ENCODE measurements at regions not wholly inside any gene's neighbourhood (a gene's known extent, or its start where the extent isn't known, plus 50 kb on each side); places are given as distances from the start of the nearest gene placed in this dataset.

GRCh38 chr22:22779213-22779612 is 108.4 kb upstream of the IGLL5 start:
- no peak for TF ChIP-seq ZXDB (tag by site-specific recombination; IDR thresholded peaks at IDR 0.05)
- no peak for TF ChIP-seq ZNF768 (tag by site-specific recombination; IDR thresholded peaks at IDR 0.05)
- no peak for TF ChIP-seq ZNF184 (tag by site-specific recombination; IDR thresholded peaks at IDR 0.05)
- no peak for TF ChIP-seq KLF9 (tag by site-specific recombination; IDR thresholded peaks at IDR 0.05; ENCODE audit: low read depth)
- no peak for TF ChIP-seq ZNF174 (tag by site-specific recombination; IDR thresholded peaks at IDR 0.05)
- no peak for TF ChIP-seq KLF8 (tag by site-specific recombination; IDR thresholded peaks at IDR 0.05)
- no peak for TF ChIP-seq BCL6B (tag by site-specific recombination; IDR thresholded peaks at IDR 0.05)
- no peak for TF ChIP-seq ZNF292 (tag by site-specific recombination; IDR thresholded peaks at IDR 0.05; ENCODE audit: borderline replicate concordance, low read depth)
- no peak for TF ChIP-seq OSR2 (tag by site-specific recombination; IDR thresholded peaks at IDR 0.05)
- no peak for TF ChIP-seq YY1 (tag by site-specific recombination; IDR thresholded peaks at IDR 0.05)
- TF ChIP-seq ZNF366 (tag by site-specific recombination; conservative IDR thresholded peaks at IDR 0.05) = no peak
- H3K4me3 ChIP-seq (ENCODE audit: low read depth, low read length) = no peak overlapping the region
- POLR2A ChIA-PET = no interaction called here
- no peak overlapping the region for H3K27ac ChIP-seq (ENCODE audit: extremely low read depth, low read depth, low read length)
- no peaks in the 10 kb centered on the region for H3K36me3 ChIP-seq (ENCODE audit: control insufficient read depth in 2 of 2, insufficient read depth in 1 of 2, low read length in 2 of 2)
- no peaks in the 10 kb centered on the region for H3K4me1 ChIP-seq (ENCODE audit: control insufficient read depth, insufficient read depth, low read length)
- H3K9me3 ChIP-seq (ENCODE audit: control insufficient read depth, insufficient read depth, low read depth, low read length) = no peaks in the 10 kb centered on the region
- CTCF ChIA-PET = interaction anchor here (0.6 to 12.3 kb wide), 6 partner anchors 9 to 112 kb away, joined by 3 to 158 read pairs (median 10); no protein-coding TSS in a partner anchor

GRCh38 chr22:22783575-22783974 is 104.0 kb upstream of the IGLL5 start:
- H3K4me1 ChIP-seq (ENCODE audit: control insufficient read depth, insufficient read depth, low read length) = no peaks in the 10 kb centered on the region
- no peak overlapping the region for H3K4me3 ChIP-seq (ENCODE audit: low read depth, low read length)
- no peak overlapping the region for H3K27ac ChIP-seq (ENCODE audit: extremely low read depth, low read depth, low read length)
- POLR2A ChIA-PET = no interaction called here
- TF ChIP-seq ZFHX2 (tag by site-specific recombination; conservative IDR thresholded peaks at IDR 0.05) (no peak), ZNF350 (tag by site-specific recombination; IDR thresholded peaks at IDR 0.05) (no peak), ZNF416 (tag by site-specific recombination; IDR thresholded peaks at IDR 0.05) (no peak)
- CTCF ChIA-PET = interaction anchor here (0.6 to 12.3 kb wide), 8 partner anchors 16 to 363 kb away, joined by 3 to 158 read pairs (median 4); no protein-coding TSS in a partner anchor
- H3K9me3 ChIP-seq (ENCODE audit: control insufficient read depth, insufficient read depth, low read depth, low read length) = no peaks in the 10 kb centered on the region
- H3K36me3 ChIP-seq (ENCODE audit: control insufficient read depth in 2 of 2, insufficient read depth in 1 of 2, low read length in 2 of 2) = no peaks in the 10 kb centered on the region

- no peak overlapping the region for H3K27ac ChIP-seq (ENCODE audit: extremely low read depth, low read depth, low read length)
- H3K4me1 ChIP-seq (ENCODE audit: control insufficient read depth, insufficient read depth, low read length) = no peaks in the 10 kb centered on the region
- POLR2A ChIA-PET = no interaction called here
- H3K9me3 ChIP-seq (ENCODE audit: control insufficient read depth, insufficient read depth, low read depth, low read length) = no peaks in the 10 kb centered on the region
- H3K4me3 ChIP-seq (ENCODE audit: low read depth, low read length) = no peak overlapping the region
- CTCF ChIA-PET = interaction anchor here (0.6 to 12.3 kb wide), 6 partner anchors 16 to 362 kb away, joined by 3 to 158 read pairs (median 4); no protein-coding TSS in a partner anchor
- H3K36me3 ChIP-seq (ENCODE audit: control insufficient read depth in 2 of 2, insufficient read depth in 1 of 2, low read length in 2 of 2) = no peaks in the 10 kb centered on the region
- TF ChIP-seq ZBTB20 (tag by site-specific recombination; IDR thresholded peaks at IDR 0.05) (no peak), ZNF202 (tag by site-specific recombination; IDR thresholded peaks at IDR 0.05; ENCODE audit: borderline replicate concordance) (no peak), ZNF114 (tag by site-specific recombination; IDR thresholded peaks at IDR 0.05) (no peak), ZNF548 (tag by site-specific recombination; IDR thresholded peaks at IDR 0.05) (no peak), ZNF112 (tag by site-specific recombination; IDR thresholded peaks at IDR 0.05) (no peak), TSHZ1 (tag by site-specific recombination; IDR thresholded peaks at IDR 0.05; ENCODE audit: borderline replicate concordance) (no peak), ZNF398 (tag by site-specific recombination; IDR thresholded peaks at IDR 0.05) (no peak), TCF7L2 (IDR thresholded peaks at IDR 0.05; ENCODE audit: borderline replicate concordance, low read depth, low read length) (no peak), ZNF791 (tag by site-specific recombination; IDR thresholded peaks at IDR 0.05) (no peak), ZNF837 (tag by site-specific recombination; IDR thresholded peaks at IDR 0.05) (no peak)
These were observed 103.2 kb upstream of the IGLL5 start for GRCh38 chr22:22784249-22785039.

All from HEK293 (cell line).